GM21360 (cell line): ENCODE measurements at regions not wholly inside any gene's neighbourhood (a gene's known extent, or its start where the extent isn't known, plus 50 kb on each side); places are given as distances from the start of the nearest gene placed in this dataset.
"Not testable (repeated sequence)": the region's sequence is repeated elsewhere in the genome, so short reads cannot be mapped to it uniquely, and the experiment has no call there.

Experiments used
- ATAC-seq: cut with Tn5 transposase; IDR thresholded peaks from one replicate; pipeline ENCODE4 v1.9.1; 2021; ENCODE audit warnings: mild to moderate bottlenecking, moderate library complexity; ENCODE audit not compliant: unreplicated experiment

GRCh38 chr12:22808860-22809259 is 183.9 kb downstream of the ETNK1 start:
- ATAC-seq: no peak

GRCh38 chr12:22810036-22810435 is 185.1 kb downstream of the ETNK1 start:
- ATAC-seq: no peak

- no peak for ATAC-seq
Measured at GRCh38 chr12:22812531-22812930, 187.6 kb downstream of the ETNK1 start.

- ATAC-seq: no peak
Measured at GRCh38 chr12:22821985-22822384, 197.0 kb downstream of the ETNK1 start.

- no peak for ATAC-seq
Measured at GRCh38 chr12:22826026-22826425, 201.1 kb downstream of the ETNK1 start.

GRCh38 chr12:22826446-22826981 is 201.5 kb downstream of the ETNK1 start:
- not testable (repeated sequence) for ATAC-seq

GRCh38 chr12:22828066-22828465 is 203.1 kb downstream of the ETNK1 start:
- peak; percentile 84 for ATAC-seq

GRCh38 chr12:22835431-22835830 is 210.5 kb downstream of the ETNK1 start:
- ATAC-seq: no peak

GRCh38 chr12:22850185-22850584 is 225.2 kb downstream of the ETNK1 start:
- no peak for ATAC-seq

GRCh38 chr12:22851532-22851931 is 226.6 kb downstream of the ETNK1 start:
- no peak for ATAC-seq

GRCh38 chr12:22855456-22855855 is 230.5 kb downstream of the ETNK1 start:
- no peak for ATAC-seq

GRCh38 chr12:22856178-22856577 is 231.2 kb downstream of the ETNK1 start:
- ATAC-seq: no peak

- no peak for ATAC-seq
Measured at GRCh38 chr12:22858849-22859570, 234.0 kb downstream of the ETNK1 start.

GRCh38 chr12:22860926-22861325 is 236.0 kb downstream of the ETNK1 start:
- no peak for ATAC-seq

GRCh38 chr12:22865822-22866221 is 240.9 kb downstream of the ETNK1 start:
- no peak for ATAC-seq

- ATAC-seq: no peak
Measured at GRCh38 chr12:22866406-22866805, 241.4 kb downstream of the ETNK1 start.

GRCh38 chr12:22874151-22874550 is 249.2 kb downstream of the ETNK1 start:
- no peak for ATAC-seq

- no peak for ATAC-seq
Measured at GRCh38 chr12:22876262-22876661, 251.3 kb downstream of the ETNK1 start.

- no peak for ATAC-seq
Measured at GRCh38 chr12:22879203-22879602, 254.2 kb downstream of the ETNK1 start.

GRCh38 chr12:22880331-22880730 is 255.4 kb downstream of the ETNK1 start:
- ATAC-seq: no peak

- no peak for ATAC-seq
Measured at GRCh38 chr12:22880807-22881206, 255.8 kb downstream of the ETNK1 start.

- ATAC-seq: no peak
Measured at GRCh38 chr12:22881878-22882385, 257.0 kb downstream of the ETNK1 start.

GRCh38 chr12:22882559-22882958 is 257.6 kb downstream of the ETNK1 start:
- no peak for ATAC-seq
